Fibroblast of lung (primary cell): ENCODE measurements at regions not wholly inside any gene's neighbourhood (a gene's known extent, or its start where the extent isn't known, plus 50 kb on each side); places are given as distances from the start of the nearest gene placed in this dataset.

Experiments
- DNase-seq, 2 donors: peaks; one replicate each; pipeline versions ENCODE4 v3.0.0 to v3.0.0-alpha.2; 2010; ENCODE audit warnings: low read depth in 2 of 2
- H2AFZ ChIP-seq: 2 replicates; pipeline ENCODE4 v1.5.1; 2012; ENCODE audit warnings: low read length, control low read depth, inconsistent platforms
- H3K27ac ChIP-seq: 2 replicates; pipeline ENCODE4 v1.5.1; 2011; ENCODE audit warnings: low read length, control low read depth; ENCODE audit not compliant: insufficient read depth
- H3K27me3 ChIP-seq: 2 replicates; pipeline ENCODE4 v1.5.1; 2011; ENCODE audit warnings: mild to moderate bottlenecking, low read length; ENCODE audit not compliant: control insufficient read depth, insufficient read depth
- H3K36me3 ChIP-seq: 2 replicates; pipeline ENCODE4 v1.5.1; 2011; ENCODE audit warnings: low read length; ENCODE audit not compliant: control insufficient read depth, insufficient read depth
- H3K4me1 ChIP-seq: 2 replicates; pipeline ENCODE4 v1.5.1; 2011; ENCODE audit warnings: low read length; ENCODE audit not compliant: control insufficient read depth, insufficient read depth; ENCODE audit errors: extremely low read depth
- H3K4me2 ChIP-seq: 2 replicates; pipeline ENCODE4 v1.5.1; 2011; ENCODE audit warnings: low read length, control low read depth; ENCODE audit not compliant: insufficient read depth; ENCODE audit errors: extremely low read depth
- H3K4me3 ChIP-seq, 4 experiments: fragments of 200-600 bp in 1 of 4; sonication (generic) in 1 of 4; replicated peaks in 1 of 4; 2 replicates each; pipeline ENCODE4 v1.5.1; 2011 to 2016; ENCODE audit warnings: low read length in 4 of 4, low read depth in 3 of 4, mild to moderate bottlenecking in 3 of 4, control low read depth in 2 of 4, inconsistent platforms in 1 of 4, mixed read lengths in 1 of 4; ENCODE audit not compliant: insufficient read depth in 1 of 4; ENCODE audit errors: control extremely low read depth in 1 of 4
- H3K79me2 ChIP-seq: 2 replicates; pipeline ENCODE4 v1.5.1; 2012; ENCODE audit warnings: mild to moderate bottlenecking, low read length, inconsistent platforms; ENCODE audit not compliant: control insufficient read depth, insufficient read depth
- H3K9ac ChIP-seq: 2 replicates; pipeline ENCODE4 v1.5.1; 2011; ENCODE audit warnings: mild to moderate bottlenecking, low read length, control low read depth; ENCODE audit not compliant: insufficient read depth
- H3K9me3 ChIP-seq: 2 replicates; pipeline ENCODE4 v1.5.1; 2012; ENCODE audit warnings: low read depth, low read length; ENCODE audit not compliant: control insufficient read depth, insufficient read depth
- H4K20me1 ChIP-seq: 2 replicates; pipeline ENCODE4 v1.5.1; 2011; ENCODE audit warnings: low read length; ENCODE audit not compliant: control insufficient read depth, insufficient read depth; ENCODE audit errors: extremely low read depth
- CTCF ChIP-seq, 2 donors: IDR thresholded peaks in 1 of 2; conservative IDR thresholded peaks in 1 of 2; 1 replicate in 1 of 2; 2 replicates in 1 of 2; pipeline ENCODE4 v1.5.1; 2011 to 2012; ENCODE audit warnings: low read length in 2 of 2, control low read depth in 1 of 2, inconsistent platforms in 1 of 2, low read depth in 1 of 2, mild to moderate bottlenecking in 1 of 2
- EZH2 ChIP-seq: IDR thresholded peaks from 2 replicates; pipeline ENCODE4 v1.5.1; 2012; ENCODE audit warnings: low read length, control low read depth, mild to moderate bottlenecking; ENCODE audit errors: missing control alignments

DNA sequence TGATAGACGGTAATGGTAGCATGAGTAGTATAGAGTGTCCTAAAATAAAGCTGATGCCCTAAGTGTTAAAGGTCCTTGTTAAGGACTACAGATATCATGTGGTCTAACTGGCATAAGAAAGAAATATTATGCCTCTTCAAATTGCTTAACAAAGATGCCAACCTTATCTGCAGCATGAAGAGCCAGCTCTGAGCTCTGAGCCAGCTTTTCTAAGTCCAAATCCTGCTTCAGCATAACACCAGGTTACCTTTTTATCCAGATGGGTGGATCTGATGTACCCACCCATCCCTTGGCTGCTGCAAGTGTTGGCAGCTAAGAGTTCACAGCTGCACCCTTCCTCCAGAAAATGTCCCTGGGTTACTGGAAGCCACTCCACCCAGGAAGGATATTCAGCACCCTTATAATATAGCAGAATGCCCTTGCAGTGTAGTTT, 83.8 kb downstream of the TENT5A start:
- H3K27me3 ChIP-seq: no peaks in the 10 kb centered on the region
- H3K9ac ChIP-seq: no peak overlapping the region
- H2AFZ ChIP-seq: no peak overlapping the region
- DNase-seq: no peak
- no peak overlapping the region for H3K4me2 ChIP-seq
- no peaks in the 10 kb centered on the region for H3K79me2 ChIP-seq
- H3K27ac ChIP-seq: no peak overlapping the region
- no peaks in the 10 kb centered on the region for H3K9me3 ChIP-seq
- H3K4me3 ChIP-seq: no peak overlapping the region
- TF ChIP-seq EZH2 (no peak), CTCF (conservative IDR thresholded peaks at IDR 0.05 in 1 of 2, IDR thresholded peaks at IDR 0.05 in 1 of 2; ENCODE audit: low read depth in 1 of 2, low read length in 2 of 2) (no peak)
- no peaks in the 10 kb centered on the region for H3K36me3 ChIP-seq
- H4K20me1 ChIP-seq: no peaks in the 10 kb centered on the region
- H3K4me1 ChIP-seq: no peaks in the 10 kb centered on the region

DNA sequence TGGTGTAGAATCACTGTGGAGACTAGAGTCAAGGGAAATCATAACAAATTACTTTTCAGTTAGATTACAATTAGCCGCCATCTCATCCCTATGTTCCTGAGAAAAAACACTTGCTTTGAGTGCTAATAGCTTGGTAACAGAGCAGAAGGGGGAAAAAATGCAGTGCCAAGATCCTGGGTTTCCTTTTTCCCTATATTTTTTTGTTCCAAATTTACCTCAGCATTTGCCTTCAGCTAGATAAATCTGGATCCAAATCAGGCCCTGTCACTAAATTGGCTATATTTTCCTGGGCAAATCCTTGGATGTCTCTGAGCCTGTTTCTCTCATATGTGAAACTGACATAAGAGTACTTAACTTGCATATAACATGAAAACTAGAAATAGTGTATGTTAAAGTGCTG, 86.0 kb downstream of the TENT5A start:
- no peaks in the 10 kb centered on the region for H3K36me3 ChIP-seq
- no peak overlapping the region for H2AFZ ChIP-seq
- no peaks in the 10 kb centered on the region for H4K20me1 ChIP-seq
- TF ChIP-seq EZH2: no peak
- no peak for TF ChIP-seq CTCF (conservative IDR thresholded peaks at IDR 0.05 in 1 of 2, IDR thresholded peaks at IDR 0.05 in 1 of 2; ENCODE audit: low read depth in 1 of 2, low read length in 2 of 2)
- no peak overlapping the region for H3K4me2 ChIP-seq
- no peak overlapping the region for H3K9ac ChIP-seq
- H3K27ac ChIP-seq: no peak overlapping the region
- no peaks in the 10 kb centered on the region for H3K27me3 ChIP-seq
- H3K79me2 ChIP-seq: no peaks in the 10 kb centered on the region
- no peaks in the 10 kb centered on the region for H3K4me1 ChIP-seq
- no peak for DNase-seq
- no peak overlapping the region for H3K4me3 ChIP-seq
- H3K9me3 ChIP-seq: no peaks in the 10 kb centered on the region

- Histone ChIP-seq H3K4me1 (no peaks in the 10 kb centered on the region), H3K36me3 (no peaks in the 10 kb centered on the region), H3K79me2 (no peaks in the 10 kb centered on the region), H3K27ac (no peak overlapping the region), H4K20me1 (no peaks in the 10 kb centered on the region), H2AFZ (no peak overlapping the region), H3K27me3 (no peaks in the 10 kb centered on the region), H3K4me3 (no peak overlapping the region), H3K4me2 (no peak overlapping the region), H3K9ac (no peak overlapping the region), H3K9me3 (no peaks in the 10 kb centered on the region)
- TF ChIP-seq EZH2 (no peak), CTCF (conservative IDR thresholded peaks at IDR 0.05 in 1 of 2, IDR thresholded peaks at IDR 0.05 in 1 of 2; ENCODE audit: low read depth in 1 of 2, low read length in 2 of 2) (no peak)
- DNase-seq: no peak
Measured at GRCh38 chr6:81656231-81656630, 96.2 kb downstream of the TENT5A start.
